Vagina (tissue), 2 donors: ENCODE measurements at regions not wholly inside any gene's neighbourhood (a gene's known extent, or its start where the extent isn't known, plus 50 kb on each side); places are given as distances from the start of the nearest gene placed in this dataset.

Source experiments
- DNase-seq, 2 donors: peaks; one replicate each; pipeline ENCODE4 v3.0.0-alpha.2; 2017; ENCODE audit errors: extremely low spot score in 2 of 2
- H3K27ac ChIP-seq: fragments of 200-600 bp; sonication (generic); one replicate; pipeline ENCODE4 v1.5.1; 2019
- H3K27me3 ChIP-seq: fragments of 200-600 bp; sonication (generic); one replicate; pipeline ENCODE4 v1.5.1; 2019
- H3K36me3 ChIP-seq, 2 donors: fragments of 200-600 bp; sonication (generic); one replicate each; pipeline ENCODE4 v1.5.1; 2017 to 2019
- H3K4me1 ChIP-seq: fragments of 200-600 bp; sonication (generic); one replicate; pipeline ENCODE4 v1.5.1; 2019
- H3K4me3 ChIP-seq, 2 donors: fragments of 200-600 bp; sonication (generic); 1 replicate in 1 of 2; 2 replicates in 1 of 2; pipeline ENCODE4 v1.5.1; 2016 to 2019
- H3K9me3 ChIP-seq: fragments of 200-600 bp; sonication (generic); one replicate; pipeline ENCODE4 v1.5.1; 2019
- POLR2A ChIP-seq, 2 donors: fragments of 450-650 bp; IDR thresholded peaks; one replicate each; pipeline ENCODE4 v1.6.1; 2017; ENCODE audit warnings: antibody characterized with exemption in 2 of 2, mild to moderate bottlenecking in 2 of 2, moderate library complexity in 2 of 2
- POLR2AphosphoS5 ChIP-seq, 2 donors: sonication (generic); formaldehyde crosslinking; IDR thresholded peaks; one replicate each; pipeline ENCODE4 v1.9.0; 2017; ENCODE audit warnings: antibody characterized with exemption in 2 of 2, mild to moderate bottlenecking in 2 of 2, low read depth in 1 of 2; ENCODE audit not compliant: insufficient read depth in 1 of 2
- intact Hi-C: fragments of 100-400 bp; cut with DNase I; formaldehyde crosslinking; loops from one replicate; pipeline ENCODE4 v1.15.1; 2023
- TF ChIP-seq, protein P1 (sequence below), 3 experiments: fragments of 450-650 bp in 2 of 3; fragments of 200-600 bp in 1 of 3; sonication (generic) in 1 of 3; IDR thresholded peaks; one replicate each; pipeline ENCODE4 v1.5.1; 2017 to 2019; ENCODE audit warnings: antibody characterized with exemption in 3 of 3, mild to moderate bottlenecking in 2 of 3, moderate library complexity in 2 of 3

DNA sequence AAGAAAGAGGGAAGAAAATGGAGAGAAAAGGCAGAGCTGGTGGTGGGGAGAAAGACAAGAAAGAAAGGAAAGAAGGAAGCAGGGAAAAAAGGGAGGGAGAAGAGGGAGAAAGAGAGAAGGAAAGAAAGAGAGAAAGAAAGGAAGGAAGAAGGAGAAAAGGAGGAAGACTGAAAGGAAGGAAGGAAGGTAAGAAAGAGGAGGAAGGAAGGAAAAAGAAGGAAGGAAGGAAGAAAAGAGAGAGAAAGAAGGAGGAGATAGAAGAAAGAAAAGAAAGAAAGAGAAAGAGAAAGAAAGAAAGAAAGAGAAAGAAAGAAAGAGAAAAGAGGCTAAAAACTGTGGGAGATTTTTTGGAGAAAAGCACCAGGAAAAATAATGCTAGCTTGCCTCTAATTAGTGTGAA lies 561.4 kb upstream of the GOT2 start:
- Histone ChIP-seq H3K4me1 (no peaks in the 10 kb centered on the region), H3K27me3 (no peaks in the 10 kb centered on the region), H3K27ac (no peak overlapping the region), H3K36me3 (no peaks in the 10 kb centered on the region), H3K9me3 (no peaks in the 10 kb centered on the region), H3K4me3 (no peak overlapping the region)
- intact Hi-C loops, result no loop called here
- TF ChIP-seq POLR2AphosphoS5 (IDR thresholded peaks at IDR 0.05; ENCODE audit: insufficient read depth in 1 of 2, low read depth in 1 of 2) (no peak), POLR2A (IDR thresholded peaks at IDR 0.05) (no peak)
- TF ChIP-seq, protein P1, sequence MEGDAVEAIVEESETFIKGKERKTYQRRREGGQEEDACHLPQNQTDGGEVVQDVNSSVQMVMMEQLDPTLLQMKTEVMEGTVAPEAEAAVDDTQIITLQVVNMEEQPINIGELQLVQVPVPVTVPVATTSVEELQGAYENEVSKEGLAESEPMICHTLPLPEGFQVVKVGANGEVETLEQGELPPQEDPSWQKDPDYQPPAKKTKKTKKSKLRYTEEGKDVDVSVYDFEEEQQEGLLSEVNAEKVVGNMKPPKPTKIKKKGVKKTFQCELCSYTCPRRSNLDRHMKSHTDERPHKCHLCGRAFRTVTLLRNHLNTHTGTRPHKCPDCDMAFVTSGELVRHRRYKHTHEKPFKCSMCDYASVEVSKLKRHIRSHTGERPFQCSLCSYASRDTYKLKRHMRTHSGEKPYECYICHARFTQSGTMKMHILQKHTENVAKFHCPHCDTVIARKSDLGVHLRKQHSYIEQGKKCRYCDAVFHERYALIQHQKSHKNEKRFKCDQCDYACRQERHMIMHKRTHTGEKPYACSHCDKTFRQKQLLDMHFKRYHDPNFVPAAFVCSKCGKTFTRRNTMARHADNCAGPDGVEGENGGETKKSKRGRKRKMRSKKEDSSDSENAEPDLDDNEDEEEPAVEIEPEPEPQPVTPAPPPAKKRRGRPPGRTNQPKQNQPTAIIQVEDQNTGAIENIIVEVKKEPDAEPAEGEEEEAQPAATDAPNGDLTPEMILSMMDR (IDR thresholded peaks at IDR 0.05), result no peak
- DNase-seq, result no peak

DNA sequence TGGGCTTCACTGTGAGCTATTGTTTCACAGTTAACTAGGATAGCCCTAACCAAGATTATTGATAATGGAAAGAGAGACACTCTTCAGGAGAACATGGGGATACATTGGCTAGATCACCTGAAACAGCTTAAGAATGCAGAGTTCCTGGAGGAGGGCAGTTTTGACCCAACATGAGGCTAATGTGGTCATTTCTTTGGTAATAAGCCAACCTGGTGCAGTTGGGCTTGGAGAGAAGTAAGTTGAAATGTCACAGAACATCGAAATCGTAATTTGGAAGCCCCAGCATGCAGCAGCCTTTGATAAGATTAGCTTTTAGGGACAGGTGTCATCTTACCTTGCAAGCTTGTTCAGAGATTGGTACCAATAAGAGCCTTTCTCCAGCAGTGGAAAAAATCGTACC lies 556.6 kb upstream of the GOT2 start:
- Histone ChIP-seq H3K27me3 (no peaks in the 10 kb centered on the region), H3K4me1 (no peaks in the 10 kb centered on the region), H3K36me3 (no peaks in the 10 kb centered on the region), H3K27ac (no peak overlapping the region), H3K9me3 (no peaks in the 10 kb centered on the region), H3K4me3 (no peak overlapping the region)
- TF ChIP-seq, protein P1 (IDR thresholded peaks at IDR 0.05), result no peak
- TF ChIP-seq POLR2AphosphoS5 (IDR thresholded peaks at IDR 0.05; ENCODE audit: insufficient read depth in 1 of 2, low read depth in 1 of 2) (no peak), POLR2A (IDR thresholded peaks at IDR 0.05) (no peak)
- no peak for DNase-seq
- intact Hi-C loops, result no loop called here

GRCh38 chr16:59289151-59289550 lies 555.0 kb upstream of the GOT2 start:
- Histone ChIP-seq H3K9me3 (no peaks in the 10 kb centered on the region), H3K27me3 (no peaks in the 10 kb centered on the region), H3K27ac (no peak overlapping the region), H3K4me3 (no peak overlapping the region), H3K36me3 (no peaks in the 10 kb centered on the region), H3K4me1 (no peaks in the 10 kb centered on the region)
- no peak for DNase-seq
- no peak for TF ChIP-seq POLR2A (IDR thresholded peaks at IDR 0.05)
- no peak for TF ChIP-seq POLR2AphosphoS5 (IDR thresholded peaks at IDR 0.05; ENCODE audit: insufficient read depth in 1 of 2, low read depth in 1 of 2)
- TF ChIP-seq, protein P1 (IDR thresholded peaks at IDR 0.05), result no peak
- intact Hi-C loops, result loop anchor here (5.0 kb wide), 1 partner anchor 1627 kb away; no protein-coding TSS in a partner anchor

- H3K9me3 ChIP-seq, result no peaks in the 10 kb centered on the region
- H3K4me1 ChIP-seq, result no peaks in the 10 kb centered on the region
- no peak for DNase-seq
- intact Hi-C loops, result no loop called here
- H3K36me3 ChIP-seq, result no peaks in the 10 kb centered on the region
- H3K27ac ChIP-seq, result no peak overlapping the region
- H3K27me3 ChIP-seq, result no peaks in the 10 kb centered on the region
- H3K4me3 ChIP-seq, result no peak overlapping the region
- TF ChIP-seq, protein P1 (IDR thresholded peaks at IDR 0.05), result no peak
- TF ChIP-seq POLR2A (IDR thresholded peaks at IDR 0.05), result no peak
- no peak for TF ChIP-seq POLR2AphosphoS5 (IDR thresholded peaks at IDR 0.05; ENCODE audit: insufficient read depth in 1 of 2, low read depth in 1 of 2)
These were observed 540.0 kb upstream of the GOT2 start for GRCh38 chr16:59274141-59274540.

GRCh38 chr16:59263955-59264354 lies 529.8 kb upstream of the GOT2 start:
- Histone ChIP-seq H3K9me3 (no peaks in the 10 kb centered on the region), H3K27ac (no peak overlapping the region), H3K27me3 (no peaks in the 10 kb centered on the region), H3K4me1 (no peaks in the 10 kb centered on the region), H3K4me3 (no peak overlapping the region), H3K36me3 (no peaks in the 10 kb centered on the region)
- TF ChIP-seq POLR2A (IDR thresholded peaks at IDR 0.05), result no peak
- TF ChIP-seq, protein P1 (IDR thresholded peaks at IDR 0.05), result no peak
- TF ChIP-seq POLR2AphosphoS5 (IDR thresholded peaks at IDR 0.05; ENCODE audit: insufficient read depth in 1 of 2, low read depth in 1 of 2), result no peak
- no peak for DNase-seq
- intact Hi-C loops, result no loop called here
